SU-DHL-6 (cell line): ENCODE measurements at regions not wholly inside any gene's neighbourhood (a gene's known extent, or its start where the extent isn't known, plus 50 kb on each side); places are given as distances from the start of the nearest gene placed in this dataset.

ENCODE experiments used
- H2AFZ ChIP-seq: fragments of 200-600 bp; sonication (generic); 2 replicates; pipeline ENCODE4 v1.6.1; 2014; ENCODE audit warnings: low read depth, mild to moderate bottlenecking, moderate library complexity, mixed read lengths, antibody characterized with exemption, low read length; ENCODE audit not compliant: severe bottlenecking
- H3F3A ChIP-seq: fragments of 200-600 bp; shearing (Covaris generic); 2 replicates; pipeline ENCODE4 v1.6.0; 2016; ENCODE audit warnings: antibody characterized with exemption, mild to moderate bottlenecking; ENCODE audit not compliant: insufficient read depth
- H3K27ac ChIP-seq: fragments of 200-600 bp; sonication (generic); 2 replicates; pipeline ENCODE4 v1.5.1; 2016; ENCODE audit warnings: low read depth, mild to moderate bottlenecking, low read length, moderate library complexity, mixed read lengths
- H3K27me3 ChIP-seq: fragments of 200-600 bp; sonication (generic), shearing (Covaris generic); 2 replicates; pipeline ENCODE4 v1.6.0; 2014; ENCODE audit warnings: mild to moderate bottlenecking, low read length
- H3K36me3 ChIP-seq: fragments of 200-600 bp; sonication (generic); 2 replicates; pipeline ENCODE4 v1.6.1; 2014; ENCODE audit warnings: mild to moderate bottlenecking, low read length, mixed read lengths
- H3K4me2 ChIP-seq: fragments of 300-600, 200-600 bp; shearing (Covaris generic), sonication (generic); 2 replicates; pipeline ENCODE4 v1.6.0; 2014; ENCODE audit warnings: low read length, low read depth, mild to moderate bottlenecking; ENCODE audit not compliant: poor library complexity, severe bottlenecking
- H3K4me3 ChIP-seq: fragments of 200-600 bp; sonication (generic); 2 replicates; pipeline ENCODE4 v1.5.1; 2014; ENCODE audit warnings: antibody characterized with exemption, low read length, mild to moderate bottlenecking, mixed read lengths; ENCODE audit not compliant: insufficient read depth, poor library complexity, severe bottlenecking
- H3K79me2 ChIP-seq: fragments of 200-600 bp; sonication (generic); 2 replicates; pipeline ENCODE4 v1.6.1; 2014; ENCODE audit warnings: mild to moderate bottlenecking, low read length, moderate library complexity; ENCODE audit not compliant: insufficient read depth
- H3K9ac ChIP-seq: fragments of 200-600 bp; sonication (generic); 2 replicates; pipeline ENCODE4 v1.7.0; 2014; ENCODE audit warnings: mild to moderate bottlenecking, low read length
- H3K9me2 ChIP-seq: fragments of 200-600 bp; sonication (generic); replicated peaks from 2 replicates; pipeline ENCODE4 v1.6.1; 2014; ENCODE audit warnings: low read length; ENCODE audit not compliant: insufficient read depth
- H3K9me3 ChIP-seq: fragments of 200-600 bp; sonication (generic); 2 replicates; pipeline ENCODE4 v1.6.1; 2014; ENCODE audit warnings: low read length, mixed read lengths; ENCODE audit not compliant: insufficient read depth
- H4K20me1 ChIP-seq: fragments of 200-600 bp; sonication (generic); 2 replicates; pipeline ENCODE4 v1.6.1; 2014; ENCODE audit warnings: low read depth, mild to moderate bottlenecking, antibody characterized with exemption, low read length, moderate library complexity, mixed read lengths
- CTCF ChIP-seq: fragments of 200-600 bp; sonication (generic); IDR thresholded peaks from one replicate; pipeline ENCODE4 v1.5.1; 2017; ENCODE audit warnings: antibody characterized with exemption, mild to moderate bottlenecking, low read length, moderate library complexity; ENCODE audit not compliant: insufficient read depth, poor library complexity, severe bottlenecking
- EZH2phosphoT487 ChIP-seq: fragments of 200-600 bp; sonication (generic), shearing (Covaris generic); conservative IDR thresholded peaks from 2 replicates; pipeline ENCODE4 v1.6.1; 2018; ENCODE audit warnings: mild to moderate bottlenecking, antibody characterized with exemption, low read length, moderate library complexity, mixed read lengths

DNA sequence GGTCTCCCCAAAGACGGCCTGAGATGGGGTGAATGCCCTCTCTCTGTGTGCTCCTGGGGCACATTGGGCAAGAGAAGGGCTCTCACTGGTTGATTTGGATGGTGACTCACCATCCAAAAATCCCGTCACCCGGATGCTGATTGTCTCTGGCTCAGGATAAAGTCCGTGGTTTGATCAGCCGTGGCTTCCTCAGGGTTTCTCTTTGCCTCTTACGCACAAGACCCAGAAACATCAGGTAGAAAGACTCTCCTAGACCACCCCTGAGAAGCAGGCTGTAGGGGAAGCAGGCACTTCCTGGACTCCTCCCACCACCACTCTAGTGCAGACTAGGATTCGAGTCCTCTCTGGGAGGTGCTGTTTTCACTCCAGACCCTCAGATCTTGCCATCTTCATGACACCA, 176.1 kb upstream of the NCAM1 start:
- H3K27ac ChIP-seq, result no peak overlapping the region
- H3K4me2 ChIP-seq, result no peak overlapping the region

GRCh38 chr11:112785719-112786118, 175.5 kb upstream of the NCAM1 start:
- Histone ChIP-seq H3K9ac (no peak overlapping the region), H3K27me3 (no peaks in the 10 kb centered on the region), H4K20me1 (no peaks in the 10 kb centered on the region), H3F3A (no peaks in the 10 kb centered on the region), H3K79me2 (no peaks in the 10 kb centered on the region), H3K4me2 (no peak overlapping the region), H3K4me3 (no peak overlapping the region), H3K9me3 (no peaks in the 10 kb centered on the region), H2AFZ (no peak overlapping the region), H3K9me2 (no peaks in the 10 kb centered on the region), H3K27ac (no peak overlapping the region), H3K36me3 (no peaks in the 10 kb centered on the region)
- no peak for TF ChIP-seq EZH2phosphoT487
- no peak for TF ChIP-seq CTCF

More for the DNA sequence above, 176.1 kb upstream of the NCAM1 start:
- H3K4me3 ChIP-seq, result no peak overlapping the region
- TF ChIP-seq CTCF (no peak), EZH2phosphoT487 (no peak)
- H3K36me3 ChIP-seq, result no peaks in the 10 kb centered on the region
- no peak overlapping the region for H3K9ac ChIP-seq
- no peaks in the 10 kb centered on the region for H3K79me2 ChIP-seq
- no peaks in the 10 kb centered on the region for H3K9me3 ChIP-seq
- no peak overlapping the region for H2AFZ ChIP-seq
- no peaks in the 10 kb centered on the region for H3F3A ChIP-seq
- no peaks in the 10 kb centered on the region for H4K20me1 ChIP-seq
- H3K27me3 ChIP-seq, result no peaks in the 10 kb centered on the region
- no peaks in the 10 kb centered on the region for H3K9me2 ChIP-seq

GRCh38 chr11:112786196-112786595, 175.0 kb upstream of the NCAM1 start:
- Histone ChIP-seq H2AFZ (no peak overlapping the region), H3K9me2 (no peaks in the 10 kb centered on the region), H3K36me3 (no peaks in the 10 kb centered on the region), H3K79me2 (no peaks in the 10 kb centered on the region), H3K9ac (no peak overlapping the region), H3K27me3 (no peaks in the 10 kb centered on the region), H3K4me2 (no peak overlapping the region), H3K4me3 (no peak overlapping the region), H3K27ac (no peak overlapping the region), H3F3A (no peaks in the 10 kb centered on the region), H4K20me1 (no peaks in the 10 kb centered on the region), H3K9me3 (no peaks in the 10 kb centered on the region)
- no peak for TF ChIP-seq EZH2phosphoT487
- no peak for TF ChIP-seq CTCF
